ACC112 (cell line): ENCODE measurements at regions not wholly inside any gene's neighbourhood (a gene's known extent, or its start where the extent isn't known, plus 50 kb on each side); places are given as distances from the start of the nearest gene placed in this dataset.

Experiments
- H2AFZ ChIP-seq: fragments of 200-600 bp; sonication (generic); one replicate; pipeline ENCODE4 v1.6.0; 2017; ENCODE audit warnings: antibody characterized with exemption, low read length; ENCODE audit not compliant: unreplicated experiment
- H3K27ac ChIP-seq: fragments of 200-600 bp; sonication (generic); 2 replicates; pipeline ENCODE4 v1.5.1; 2014; ENCODE audit warnings: low read depth, mild to moderate bottlenecking, antibody characterized with exemption, low read length, moderate library complexity
- H3K27me3 ChIP-seq: fragments of 200-600 bp; sonication (generic); 2 replicates; pipeline ENCODE4 v1.6.1; 2014; ENCODE audit warnings: mild to moderate bottlenecking, antibody characterized with exemption, low read length, moderate library complexity, mixed read lengths; ENCODE audit not compliant: insufficient read depth
- H3K36me3 ChIP-seq: fragments of 200-600 bp; sonication (generic); 2 replicates; pipeline ENCODE4 v1.6.1; 2016; ENCODE audit warnings: mild to moderate bottlenecking, antibody characterized with exemption, low read length, moderate library complexity, mixed read lengths; ENCODE audit not compliant: insufficient read depth
- H3K4me1 ChIP-seq: fragments of 200-600 bp; sonication (generic); one replicate; pipeline ENCODE4 v1.6.1; 2016; ENCODE audit warnings: low read length, mixed read lengths; ENCODE audit not compliant: insufficient read depth, unreplicated experiment, control insufficient read depth
- H3K4me3 ChIP-seq: fragments of 200-600 bp; sonication (generic); 2 replicates; pipeline ENCODE4 v1.5.1; 2014; ENCODE audit warnings: mild to moderate bottlenecking, low read depth, low read length
- H3K79me2 ChIP-seq: fragments of 200-600 bp; sonication (generic); one replicate; pipeline ENCODE4 v1.6.0; 2016; ENCODE audit warnings: low read length; ENCODE audit not compliant: control insufficient read depth, unreplicated experiment, insufficient read depth

- no peaks in the 10 kb centered on the region for H3K4me1 ChIP-seq
- H3K27me3 ChIP-seq: peaks cover 17% of the 10 kb centered on the region
- no peak overlapping the region for H2AFZ ChIP-seq
- no peaks in the 10 kb centered on the region for H3K36me3 ChIP-seq
- no peak overlapping the region for H3K4me3 ChIP-seq
- no peak overlapping the region for H3K27ac ChIP-seq
- H3K79me2 ChIP-seq: no peaks in the 10 kb centered on the region
These were observed 54.8 kb upstream of the TCF7L2 start for GRCh38 chr10:112895292-112895691.

DNA sequence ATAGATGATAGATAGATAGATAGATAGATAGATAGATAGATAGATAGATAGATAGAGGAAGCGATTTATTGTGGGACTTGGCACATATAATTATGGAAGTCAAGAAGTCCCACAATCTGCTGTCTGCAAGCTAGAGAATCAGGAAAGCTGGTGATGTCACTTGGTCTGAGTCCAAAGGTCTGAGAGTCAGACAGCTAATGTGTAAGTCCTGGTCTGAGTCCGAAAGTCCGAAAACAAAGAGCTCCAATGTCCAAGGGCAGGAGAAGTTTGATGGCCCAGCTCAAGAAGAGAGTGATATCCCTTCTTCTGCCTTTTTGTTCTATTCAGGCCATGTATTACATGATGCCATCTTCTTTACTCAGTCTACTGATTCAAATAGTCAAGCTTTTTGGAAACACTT is 53.8 kb upstream of the TCF7L2 start:
- H3K27me3 ChIP-seq: peaks cover 15% of the 10 kb centered on the region
- H2AFZ ChIP-seq: no peak overlapping the region
- H3K4me1 ChIP-seq: no peaks in the 10 kb centered on the region
- H3K36me3 ChIP-seq: no peaks in the 10 kb centered on the region
- H3K27ac ChIP-seq: no peak overlapping the region
- no peak overlapping the region for H3K4me3 ChIP-seq
- no peaks in the 10 kb centered on the region for H3K79me2 ChIP-seq

DNA sequence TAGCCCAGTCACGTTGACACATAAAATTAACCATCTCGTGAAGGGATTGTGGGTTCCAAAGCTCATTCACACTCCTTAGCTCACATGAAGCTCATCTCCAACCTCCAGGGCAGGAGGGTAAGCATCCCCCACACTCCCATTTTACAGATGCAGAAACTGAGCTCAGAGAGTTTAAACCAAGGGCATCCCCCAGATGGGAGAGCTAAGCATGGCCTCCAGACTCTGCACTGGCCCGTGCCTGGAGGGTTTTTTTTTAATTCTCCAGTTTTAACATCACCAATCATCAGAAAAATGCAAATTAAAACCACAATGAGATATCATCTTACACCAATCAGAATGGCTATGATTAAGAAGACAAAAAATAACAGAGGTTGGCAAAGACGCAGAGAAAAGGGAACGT is 53.3 kb upstream of the TCF7L2 start:
- Histone ChIP-seq H2AFZ (no peak overlapping the region), H3K27ac (no peak overlapping the region), H3K27me3 (peaks cover 14% of the 10 kb centered on the region), H3K36me3 (no peaks in the 10 kb centered on the region), H3K79me2 (no peaks in the 10 kb centered on the region), H3K4me3 (no peak overlapping the region), H3K4me1 (no peaks in the 10 kb centered on the region)

DNA sequence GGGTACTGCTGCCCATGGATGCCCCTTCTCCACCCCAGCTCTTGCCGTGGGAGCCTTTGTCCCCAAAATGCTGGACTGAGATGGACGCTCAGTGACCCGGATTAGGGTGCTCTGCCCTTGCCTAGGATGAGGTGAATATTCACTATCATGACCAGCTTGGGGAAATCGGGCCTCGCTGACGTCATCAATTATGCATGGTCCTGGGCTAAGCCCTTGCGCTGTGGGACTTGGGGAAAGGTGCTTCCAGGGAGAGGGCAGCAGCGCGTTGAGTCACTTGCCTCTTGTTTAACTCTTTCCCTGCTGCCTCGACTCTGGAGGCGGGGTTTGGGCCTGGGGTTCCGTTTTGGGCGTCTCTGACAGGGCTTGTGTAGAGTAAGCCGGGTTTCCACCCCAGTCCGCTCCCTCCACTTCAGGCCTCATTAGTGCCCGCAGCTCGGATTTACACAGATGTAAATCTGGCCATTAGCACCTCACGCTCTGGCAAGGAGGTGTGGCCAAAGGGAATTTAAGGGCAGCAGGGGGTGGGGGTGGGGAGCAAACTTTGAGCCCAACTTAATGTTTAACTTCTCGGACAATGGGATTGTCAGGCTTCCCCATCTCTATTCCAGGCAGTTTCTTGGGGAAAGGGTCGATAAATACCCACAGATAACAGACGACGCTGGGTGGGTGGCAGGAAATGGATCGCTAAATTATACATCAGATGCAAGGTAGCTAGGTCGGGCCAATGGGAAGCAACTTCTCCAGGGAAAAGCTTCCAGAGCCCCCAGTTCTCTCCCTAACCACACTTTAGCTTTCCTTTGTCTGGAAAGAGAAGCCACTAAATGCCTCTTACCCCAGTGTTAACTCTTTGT is 51.3 kb upstream of the TCF7L2 start:
- H3K4me3 ChIP-seq: no peak overlapping the region
- no peaks in the 10 kb centered on the region for H3K36me3 ChIP-seq
- peaks cover 2% of the 10 kb centered on the region; the same call in 1 of the 2 replicates for H3K27me3 ChIP-seq
- no peak overlapping the region for H2AFZ ChIP-seq
- peaks cover 1% of the 10 kb centered on the region for H3K4me1 ChIP-seq
- no peak overlapping the region for H3K27ac ChIP-seq
- no peaks in the 10 kb centered on the region for H3K79me2 ChIP-seq

- Histone ChIP-seq H3K79me2 (no peaks in the 10 kb centered on the region), H3K27ac (no peak overlapping the region), H3K4me3 (no peak overlapping the region), H2AFZ (no peak overlapping the region), H3K27me3 (no peaks in the 10 kb centered on the region), H3K36me3 (no peaks in the 10 kb centered on the region), H3K4me1 (peaks cover 8% of the 10 kb centered on the region)
These were observed 50.5 kb upstream of the TCF7L2 start for GRCh38 chr10:112899391-112900065.
